HG03354 (cell line): ENCODE measurements at regions not wholly inside any gene's neighbourhood (a gene's known extent, or its start where the extent isn't known, plus 50 kb on each side); places are given as distances from the start of the nearest gene placed in this dataset.

Experiments used
- ATAC-seq: cut with Tn5 transposase; IDR thresholded peaks from one replicate; pipeline ENCODE4 v1.9.1; 2021; ENCODE audit warnings: mild to moderate bottlenecking; ENCODE audit not compliant: unreplicated experiment, poor library complexity, severe bottlenecking

DNA sequence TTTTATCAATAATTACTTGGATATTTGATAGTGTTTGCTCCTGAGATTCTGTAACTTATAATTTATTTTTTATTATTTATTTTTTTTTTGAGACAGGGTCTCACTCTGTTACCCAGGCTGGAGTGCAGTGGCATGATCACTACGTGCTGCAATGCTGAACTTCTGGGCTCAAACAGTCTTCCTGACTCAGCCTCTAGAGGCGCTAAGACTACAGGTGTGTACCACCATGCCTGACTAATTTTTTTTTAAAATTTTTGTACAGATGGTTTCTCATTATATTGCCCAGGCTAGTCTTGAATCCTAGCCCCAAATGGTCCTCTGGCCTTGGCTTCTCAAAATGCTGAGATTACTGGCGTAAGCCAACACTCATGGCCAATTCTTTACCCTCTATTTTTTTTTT lies 845.5 kb upstream of the ADGRL4 start:
- ATAC-seq = no peak

- no peak for ATAC-seq
Measured at GRCh38 chr1:79849388-79849787, 842.9 kb upstream of the ADGRL4 start.

GRCh38 chr1:79848316-79848715 lies 841.8 kb upstream of the ADGRL4 start:
- ATAC-seq = no peak

DNA sequence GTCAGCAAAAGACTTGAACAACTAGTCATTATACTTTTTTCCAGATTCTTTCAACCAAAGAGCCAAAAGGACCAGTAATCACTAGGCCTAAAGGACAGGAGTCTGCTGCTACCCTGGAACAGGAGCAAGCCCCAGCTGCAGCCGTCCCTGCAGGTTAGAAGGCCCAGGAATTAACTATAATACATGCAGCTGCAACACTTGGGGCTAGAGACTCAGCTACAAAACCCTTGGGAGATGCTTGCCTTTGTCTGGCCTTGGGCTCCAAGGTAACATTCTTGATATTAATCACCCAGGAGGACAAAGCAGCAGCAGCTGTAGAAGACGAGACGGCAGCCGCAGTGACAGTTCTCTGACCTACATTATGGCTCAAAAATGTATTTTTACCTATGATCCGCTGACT lies 841.2 kb upstream of the ADGRL4 start:
- ATAC-seq = no peak

GRCh38 chr1:79845936-79846335 lies 839.4 kb upstream of the ADGRL4 start:
- no peak for ATAC-seq

- ATAC-seq = no peak
Measured at GRCh38 chr1:79842811-79843210, 836.3 kb upstream of the ADGRL4 start.

DNA sequence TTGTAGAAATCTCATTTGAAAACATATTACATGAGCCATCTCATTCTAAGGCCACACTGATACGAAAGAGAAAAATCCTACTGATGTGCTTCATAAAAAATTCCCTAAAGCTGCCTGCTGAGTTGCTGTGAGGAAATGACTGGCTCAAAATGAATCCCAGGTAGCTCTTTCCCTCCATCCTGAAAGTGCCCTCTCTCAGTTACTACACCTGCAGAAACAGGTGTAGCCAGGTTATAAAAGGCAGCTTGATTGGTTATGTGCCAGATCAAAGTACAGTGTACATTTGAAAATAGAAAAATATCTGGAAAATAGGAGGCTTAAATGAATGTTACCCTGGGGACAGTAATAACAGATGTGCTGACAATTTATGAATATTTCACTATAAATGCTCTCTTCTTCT lies 833.4 kb upstream of the ADGRL4 start:
- ATAC-seq = no peak

DNA sequence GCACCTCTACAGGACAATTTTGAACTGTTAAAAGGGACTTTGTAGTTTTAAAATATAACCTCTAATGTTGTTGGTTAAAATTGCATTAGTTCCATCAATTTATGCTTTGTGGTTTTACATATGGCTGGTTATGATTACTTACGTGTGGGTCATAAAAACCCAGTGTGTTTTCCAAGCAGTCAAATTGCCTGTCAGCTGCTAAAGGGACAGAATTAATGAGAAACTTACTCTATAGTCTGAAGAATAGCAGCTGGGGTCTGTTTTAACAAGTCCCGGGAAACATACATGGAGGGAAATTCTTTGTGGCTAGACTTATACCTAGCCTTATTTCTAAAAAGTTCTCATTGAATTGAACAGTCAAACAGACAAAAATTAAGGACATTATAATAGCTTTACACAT lies 820.9 kb upstream of the ADGRL4 start:
- no peak for ATAC-seq

DNA sequence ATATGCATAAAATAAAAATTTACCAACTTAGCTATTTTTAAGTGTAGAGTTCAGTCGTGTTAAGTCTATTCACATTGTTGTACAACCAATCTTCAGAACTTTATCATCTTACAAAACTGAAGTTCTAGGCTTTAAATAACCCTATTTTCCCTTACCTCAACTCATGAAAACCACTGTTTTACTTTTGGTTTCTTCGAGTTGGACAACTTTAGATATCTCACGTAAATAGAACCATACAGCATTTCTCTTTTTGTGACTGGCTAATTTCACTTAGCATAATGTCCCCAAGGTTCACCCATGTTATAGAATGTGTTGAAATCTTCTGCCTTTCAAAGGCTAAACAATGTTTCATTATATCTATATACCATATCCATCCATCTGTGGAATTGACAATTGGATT lies 819.0 kb upstream of the ADGRL4 start:
- ATAC-seq = no peak

- no peak for ATAC-seq
Measured at GRCh38 chr1:79822053-79822452, 815.5 kb upstream of the ADGRL4 start.

DNA sequence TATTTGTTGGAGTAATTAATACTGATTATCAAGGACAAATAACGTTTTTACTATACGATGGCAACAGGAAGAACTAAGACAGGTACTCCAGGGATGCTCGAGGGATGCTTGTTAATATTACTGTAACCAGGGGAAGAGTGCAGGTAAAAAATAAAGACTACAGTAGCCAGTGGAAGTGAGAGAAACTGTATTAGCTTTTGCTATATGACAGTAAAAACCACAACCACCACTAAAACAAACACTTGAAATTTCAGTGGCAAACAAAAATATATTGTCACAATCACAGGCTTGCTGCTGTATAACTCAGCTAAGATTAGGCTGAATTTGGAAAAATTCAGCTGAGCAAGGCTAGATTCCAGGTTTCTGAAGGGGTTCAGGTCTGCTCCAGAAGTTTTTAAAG lies 812.6 kb upstream of the ADGRL4 start:
- no peak for ATAC-seq

DNA sequence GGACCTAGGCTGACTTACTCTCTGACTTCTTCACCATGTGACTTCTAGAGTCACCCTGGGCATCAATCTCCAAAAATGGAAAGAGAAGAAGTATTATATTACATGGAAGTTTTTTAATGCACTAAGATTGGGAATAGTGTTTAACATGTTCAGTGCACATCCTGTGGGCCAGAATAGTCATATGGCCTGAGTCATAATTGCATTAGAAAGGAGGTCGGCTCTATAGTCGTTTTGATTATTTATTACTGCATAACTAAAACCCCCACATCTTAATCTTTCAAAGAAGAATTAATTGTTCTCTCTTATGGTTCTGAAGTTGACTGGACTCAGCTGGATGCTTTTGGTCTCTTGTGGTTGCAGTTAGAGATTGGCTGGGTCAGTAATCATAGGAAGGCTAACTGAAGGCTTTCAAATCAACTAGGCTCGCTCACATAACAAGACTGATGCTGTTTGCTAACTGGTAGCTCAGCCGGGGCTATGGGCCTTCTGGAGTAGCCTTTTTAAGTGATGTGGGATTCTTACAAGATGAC lies 810.6 kb upstream of the ADGRL4 start:
- no peak for ATAC-seq

- ATAC-seq = no peak
Measured at GRCh38 chr1:79815115-79815514, 808.6 kb upstream of the ADGRL4 start.

DNA sequence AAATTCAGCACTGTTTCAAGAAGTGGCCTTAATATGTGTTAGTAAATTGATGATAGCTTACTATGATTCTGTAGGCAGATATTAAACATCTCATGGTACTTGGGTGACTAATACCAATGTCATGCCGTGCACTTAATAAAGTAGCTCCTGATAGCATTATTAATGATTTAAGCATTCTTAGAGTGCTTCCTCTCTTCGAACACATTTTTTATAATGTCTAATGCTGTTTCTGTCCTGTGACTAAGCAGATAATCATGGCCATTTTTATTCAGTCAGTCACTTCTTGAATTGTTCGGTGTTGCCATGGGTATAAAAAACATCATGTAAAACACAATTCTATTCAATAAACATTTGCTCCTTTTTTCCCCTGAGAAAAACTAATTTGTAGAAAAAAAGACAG lies 804.6 kb upstream of the ADGRL4 start:
- no peak for ATAC-seq

DNA sequence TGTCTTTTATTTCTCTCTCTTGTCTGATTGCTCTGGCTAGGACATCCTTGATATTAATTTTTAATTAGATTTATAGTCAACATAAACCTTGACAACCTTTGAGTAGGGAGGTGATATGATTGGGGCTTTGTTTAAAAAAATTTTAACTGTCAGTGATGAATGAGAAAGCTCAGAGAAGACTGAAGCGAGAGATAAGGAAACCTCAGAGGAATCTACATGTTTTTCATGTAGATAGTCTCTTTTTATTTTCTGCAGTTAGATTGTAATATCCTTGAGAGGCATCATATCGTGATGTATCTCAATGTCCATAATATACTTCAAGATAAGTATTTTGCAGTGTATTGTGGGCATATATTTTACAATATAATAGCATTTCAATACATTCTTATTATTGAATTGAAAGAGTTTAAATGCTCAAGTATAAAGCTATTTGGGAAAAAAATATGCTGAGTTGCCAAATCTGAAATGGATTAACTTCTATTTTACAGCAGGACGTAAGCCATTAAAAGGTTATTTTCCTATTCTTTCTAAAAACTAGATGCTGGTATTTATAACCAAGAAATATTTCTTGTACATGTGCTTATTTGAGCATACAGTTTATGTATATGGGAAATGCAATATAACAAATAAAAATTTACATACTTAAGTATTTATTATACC lies 802.4 kb upstream of the ADGRL4 start:
- no peak for ATAC-seq

DNA sequence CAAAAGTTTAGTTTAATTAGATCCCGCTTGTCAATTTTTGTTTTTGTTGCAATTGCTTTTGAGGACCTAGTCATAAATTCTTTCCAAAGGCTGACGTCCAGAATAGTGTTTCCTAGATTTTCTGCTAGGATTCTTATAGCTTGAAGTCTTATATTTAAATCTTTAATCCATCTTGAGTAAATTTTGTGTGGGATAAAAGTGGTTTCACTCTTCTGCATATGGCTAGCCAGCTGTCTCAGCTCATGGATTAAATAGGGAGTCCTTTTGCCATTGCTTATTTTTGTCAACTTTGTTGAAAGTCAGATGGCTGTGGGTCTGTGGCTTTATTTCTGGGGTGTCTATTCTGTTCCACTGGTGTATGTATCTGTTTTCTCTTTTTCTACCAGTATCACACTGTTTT lies 801.3 kb upstream of the ADGRL4 start:
- ATAC-seq = no peak

DNA sequence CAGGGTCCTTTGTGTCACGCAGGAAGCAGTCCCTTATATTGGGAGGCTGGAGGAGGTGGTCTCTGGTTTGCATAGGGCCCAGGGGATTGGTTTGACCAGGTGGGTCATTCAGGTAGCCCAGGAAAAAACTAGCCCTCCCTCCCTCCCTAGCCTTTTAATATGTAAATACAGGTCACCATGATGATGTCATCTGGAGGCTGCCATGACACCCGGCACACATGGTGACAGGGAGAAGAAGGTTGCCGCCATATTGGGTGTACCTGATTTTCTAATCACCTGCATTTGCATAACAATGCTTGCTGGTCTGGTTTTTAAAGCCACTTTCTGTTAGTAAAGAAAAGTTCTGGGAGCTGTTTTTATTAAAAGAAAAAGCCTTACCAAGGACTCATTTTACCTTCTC lies 791.0 kb upstream of the ADGRL4 start:
- no peak for ATAC-seq

GRCh38 chr1:79796434-79796833 lies 789.9 kb upstream of the ADGRL4 start:
- ATAC-seq = no peak

DNA sequence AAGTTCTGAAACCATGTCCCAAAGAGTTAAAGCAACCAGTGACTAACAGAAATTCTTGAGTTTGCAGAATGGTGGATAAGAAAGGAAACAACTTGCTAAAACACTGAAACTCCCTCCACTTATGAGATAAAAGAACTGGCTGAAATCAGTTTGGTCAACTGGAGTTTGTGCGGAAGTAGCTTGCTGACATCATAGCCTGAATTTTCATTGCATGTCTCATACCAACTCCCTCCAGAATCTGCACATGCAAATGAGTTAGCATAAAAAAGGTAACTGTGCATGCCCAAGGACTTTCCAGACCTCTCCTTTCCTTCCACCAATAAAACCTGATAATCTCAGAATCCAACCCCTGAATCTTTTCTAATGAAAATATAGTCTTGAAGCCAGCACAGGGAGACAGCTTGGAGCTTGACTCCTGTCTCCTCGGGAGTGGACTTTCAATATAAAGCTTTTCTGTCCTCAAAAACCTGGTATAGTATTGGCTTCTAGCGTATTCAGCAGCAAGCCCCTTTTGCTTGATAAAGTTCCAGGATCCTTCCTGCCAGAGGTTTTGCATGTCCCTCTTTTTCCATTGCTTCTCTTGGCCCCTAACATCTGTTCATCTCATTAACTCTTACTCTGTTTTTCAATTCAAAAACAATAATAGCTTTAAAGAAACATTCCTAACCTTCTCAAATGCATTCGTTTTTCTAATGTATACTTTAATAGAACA lies 785.8 kb upstream of the ADGRL4 start:
- no peak for ATAC-seq

GRCh38 chr1:79791488-79792218 lies 785.1 kb upstream of the ADGRL4 start:
- ATAC-seq = no peak

GRCh38 chr1:79790950-79791349 lies 784.4 kb upstream of the ADGRL4 start:
- no peak for ATAC-seq
